CD4-positive, alpha-beta T cell treated with Interleukin-12 subunit alpha and Interleukin-12 subunit beta, for 1 hour (primary cell): ENCODE measurements at regions not wholly inside any gene's neighbourhood (a gene's known extent, or its start where the extent isn't known, plus 50 kb on each side); places are given as distances from the start of the nearest gene placed in this dataset.

ENCODE experiments used
- DNase-seq: peaks from one replicate; pipeline ENCODE4 v3.0.0-alpha.2; 2020

DNA sequence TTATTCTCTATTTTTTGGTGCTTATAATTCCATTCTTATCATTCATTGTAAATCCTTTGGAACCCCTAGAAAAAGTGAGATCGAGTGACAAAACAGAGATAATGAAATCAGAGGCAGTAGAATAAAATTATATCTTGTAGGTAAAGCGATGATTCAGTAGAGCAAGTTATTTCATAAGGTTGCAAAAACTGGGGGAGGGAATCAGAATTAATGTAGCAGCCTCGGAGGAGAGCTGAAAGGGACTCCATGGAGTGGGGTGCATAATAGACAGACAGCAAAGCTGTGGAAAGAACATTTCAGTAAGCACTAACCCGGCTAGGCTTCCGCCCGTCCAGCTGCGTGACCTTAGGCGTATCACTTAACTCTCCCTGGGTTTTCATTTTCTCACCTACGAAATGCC, 289.7 kb downstream of the EN1 start:
- no peak for DNase-seq

DNA sequence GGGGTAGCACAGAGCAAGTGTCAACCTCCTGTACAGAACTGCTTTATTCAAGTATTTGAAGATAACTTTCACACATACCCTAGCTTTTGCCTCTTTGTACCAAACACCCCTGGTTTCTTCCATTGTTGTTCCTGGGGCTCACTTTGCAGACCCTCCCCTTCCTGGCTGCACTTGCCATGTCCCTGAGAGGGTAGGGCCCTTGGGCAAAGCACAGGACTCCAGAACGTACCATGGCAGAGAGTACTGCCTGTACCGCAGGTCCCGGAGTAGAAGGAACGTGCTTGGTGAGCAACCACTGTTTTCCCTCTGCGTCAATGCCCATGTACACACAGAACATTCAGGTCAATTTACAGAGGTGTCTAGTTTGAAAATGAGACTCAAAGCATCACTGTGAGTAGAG, 290.4 kb downstream of the EN1 start:
- no peak for DNase-seq

DNA sequence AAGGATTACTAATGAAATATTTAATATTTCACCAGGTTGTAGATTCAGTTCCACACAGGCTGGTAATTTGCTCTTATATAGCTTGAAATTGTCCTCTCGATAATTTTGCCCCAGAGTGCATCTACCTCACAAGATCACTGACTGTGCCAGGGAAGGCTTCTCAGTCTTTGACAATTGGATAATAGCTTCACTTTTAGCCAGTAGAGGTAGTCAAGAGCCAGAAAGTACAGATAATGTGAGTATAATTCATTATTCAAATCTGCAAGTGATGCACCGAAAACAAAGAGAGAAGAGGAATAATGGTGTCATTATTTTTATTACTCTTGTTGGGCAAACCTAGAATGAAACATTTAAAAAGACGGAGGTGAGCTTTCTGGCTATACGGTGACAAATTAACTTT, 292.8 kb downstream of the EN1 start:
- no peak for DNase-seq

DNA sequence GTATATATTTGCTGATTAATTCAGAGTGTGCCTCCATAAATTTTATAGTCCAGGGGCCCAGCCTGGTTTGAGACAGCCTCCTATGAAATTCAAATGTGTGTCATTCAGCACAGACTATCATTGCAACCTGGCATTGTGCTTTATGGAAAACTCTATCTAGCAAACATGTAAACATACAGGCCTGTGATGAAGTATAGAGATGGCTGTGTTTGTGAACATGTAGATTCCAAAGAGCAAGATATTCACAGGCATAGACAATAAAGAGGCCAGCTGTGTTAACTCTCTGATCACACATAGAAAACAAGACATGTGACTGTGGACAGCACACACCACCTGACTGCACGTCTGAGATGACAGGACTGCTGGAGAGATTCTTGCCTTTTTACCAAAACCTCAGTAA, 297.9 kb downstream of the EN1 start:
- DNase-seq = no peak

DNA sequence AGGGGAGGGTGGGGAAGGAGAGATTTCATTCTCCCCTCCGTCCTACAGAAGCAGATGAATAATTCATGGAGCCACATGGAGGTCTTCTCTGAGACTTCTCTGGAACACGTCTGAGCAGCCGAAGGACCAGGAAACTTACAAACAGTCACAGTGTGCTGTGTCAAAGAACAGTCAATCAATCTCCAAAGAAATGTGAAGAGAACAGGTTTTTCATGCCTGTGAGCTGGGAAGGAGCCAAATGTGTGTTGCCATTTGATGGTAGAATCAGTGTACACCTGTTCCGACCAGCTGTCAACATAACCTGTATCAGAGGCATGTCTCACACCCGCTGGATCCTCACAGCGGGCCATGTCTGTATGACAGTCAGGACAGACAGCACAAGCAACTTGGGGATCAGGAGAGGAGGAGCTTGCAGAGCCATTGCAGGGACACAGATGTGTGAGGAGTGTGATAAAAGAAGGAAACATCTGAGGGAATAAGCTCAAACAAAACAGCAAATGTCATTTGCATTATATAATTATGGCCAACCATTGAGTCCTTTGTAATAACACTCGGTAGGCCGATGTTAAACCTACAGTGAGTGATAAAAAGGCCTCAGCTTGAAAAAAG, 298.5 kb downstream of the EN1 start:
- DNase-seq = no peak

DNA sequence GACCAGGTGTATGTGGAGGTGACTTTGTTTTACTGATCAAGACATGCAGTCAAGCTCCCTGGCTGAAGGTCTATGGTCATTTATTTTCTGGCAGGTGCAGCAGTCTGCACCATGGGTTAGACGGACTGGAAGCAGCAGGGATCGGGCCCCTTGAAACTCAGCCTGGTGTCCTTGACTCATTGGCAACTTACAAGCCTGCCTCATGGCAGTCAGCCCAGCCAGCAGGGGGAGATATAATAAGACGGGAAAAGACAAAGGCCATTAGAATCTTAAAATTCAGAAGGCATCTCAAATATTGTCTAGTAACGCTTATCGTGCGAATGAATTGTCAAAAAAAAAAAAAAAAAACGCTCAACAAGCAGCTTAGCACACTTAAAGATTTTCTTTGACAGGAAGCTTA, 308.2 kb downstream of the EN1 start:
- no peak for DNase-seq

DNA sequence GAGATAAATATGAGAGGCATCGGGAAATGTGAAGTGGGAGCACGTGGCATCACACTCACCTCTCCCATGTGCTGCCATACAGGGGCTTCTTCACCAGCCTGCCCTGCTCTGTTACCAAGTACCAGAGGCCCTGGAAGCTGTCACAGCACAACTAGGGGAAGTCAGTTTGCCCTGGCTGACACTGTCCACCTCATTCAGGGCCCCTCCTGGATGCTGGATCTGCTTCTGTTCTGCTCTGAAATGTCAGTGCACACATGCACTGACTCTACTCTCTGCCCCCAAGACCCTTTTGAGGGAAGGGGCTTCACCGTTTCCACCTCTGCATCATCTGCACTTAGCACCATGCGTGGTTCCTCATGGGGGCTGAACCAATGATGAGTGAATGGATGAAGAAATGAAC, 311.1 kb downstream of the EN1 start:
- no peak for DNase-seq

DNA sequence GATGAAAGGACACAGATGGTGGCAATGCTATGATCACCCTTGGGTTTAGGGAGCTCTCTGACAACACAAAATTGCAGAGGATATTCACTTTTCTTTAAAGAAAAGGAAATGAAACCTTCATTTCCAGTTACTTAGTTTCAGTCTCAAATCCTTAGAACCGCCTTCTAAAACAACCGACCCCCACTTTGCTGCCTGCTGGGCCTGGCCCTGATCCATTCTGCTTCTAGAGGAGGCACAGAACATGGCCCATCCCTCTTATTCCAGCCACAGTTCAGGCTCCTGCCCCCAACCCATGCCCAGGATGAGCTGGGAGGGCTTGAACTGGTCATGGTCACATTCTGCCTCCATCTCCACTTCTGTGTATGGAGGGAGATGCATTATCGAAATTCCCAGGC, 311.6 kb downstream of the EN1 start:
- DNase-seq = no peak

DNA sequence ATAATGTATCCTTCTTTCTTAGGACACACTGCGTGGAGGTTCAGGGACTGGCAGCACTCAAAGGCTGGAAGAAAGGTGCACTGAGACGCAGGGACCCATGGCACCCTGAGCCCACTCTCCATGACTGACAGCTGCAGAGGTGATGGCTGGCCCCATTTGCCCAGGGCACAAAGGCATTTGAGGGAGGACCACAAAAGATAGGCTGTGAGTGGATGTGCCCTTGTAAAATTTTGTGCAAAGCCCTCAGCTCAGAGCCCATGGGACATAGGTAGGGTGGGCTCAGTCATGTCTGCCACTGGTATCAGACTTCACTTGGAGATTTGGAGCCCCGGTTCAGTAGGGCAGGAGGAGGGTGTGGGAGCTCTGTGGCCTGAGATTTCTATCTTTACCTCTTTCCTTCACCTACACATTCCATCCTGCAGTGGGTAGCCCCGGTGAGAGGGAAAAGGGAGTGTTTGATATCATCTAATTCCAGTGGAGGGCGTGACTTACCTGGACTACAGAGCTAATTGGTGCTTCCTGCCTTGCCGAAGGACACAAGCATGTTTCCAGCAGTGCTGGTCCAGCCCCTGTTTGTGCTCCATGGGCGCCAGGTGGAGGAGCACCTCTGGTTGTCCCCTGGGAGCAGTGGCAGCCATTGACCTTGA, 312.2 kb downstream of the EN1 start:
- no peak for DNase-seq

DNA sequence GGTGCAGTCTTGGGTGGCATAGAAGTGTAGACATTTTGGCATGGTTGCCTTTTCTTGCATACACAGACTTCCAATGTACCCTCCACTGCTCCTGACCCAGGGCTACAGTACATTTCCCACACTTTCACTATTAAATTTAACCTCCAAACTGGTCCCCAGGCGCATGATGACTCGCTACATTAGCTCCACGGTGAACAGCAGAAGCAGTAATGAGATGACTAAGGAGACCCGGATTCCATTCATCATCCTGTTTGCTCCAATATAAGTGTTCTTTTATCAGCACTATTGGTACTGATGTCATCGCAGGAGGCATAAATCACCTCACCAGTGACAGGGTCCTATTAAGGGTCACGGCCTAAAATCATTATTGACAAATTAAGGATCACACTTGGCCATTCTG, 316.5 kb downstream of the EN1 start:
- no peak for DNase-seq

DNA sequence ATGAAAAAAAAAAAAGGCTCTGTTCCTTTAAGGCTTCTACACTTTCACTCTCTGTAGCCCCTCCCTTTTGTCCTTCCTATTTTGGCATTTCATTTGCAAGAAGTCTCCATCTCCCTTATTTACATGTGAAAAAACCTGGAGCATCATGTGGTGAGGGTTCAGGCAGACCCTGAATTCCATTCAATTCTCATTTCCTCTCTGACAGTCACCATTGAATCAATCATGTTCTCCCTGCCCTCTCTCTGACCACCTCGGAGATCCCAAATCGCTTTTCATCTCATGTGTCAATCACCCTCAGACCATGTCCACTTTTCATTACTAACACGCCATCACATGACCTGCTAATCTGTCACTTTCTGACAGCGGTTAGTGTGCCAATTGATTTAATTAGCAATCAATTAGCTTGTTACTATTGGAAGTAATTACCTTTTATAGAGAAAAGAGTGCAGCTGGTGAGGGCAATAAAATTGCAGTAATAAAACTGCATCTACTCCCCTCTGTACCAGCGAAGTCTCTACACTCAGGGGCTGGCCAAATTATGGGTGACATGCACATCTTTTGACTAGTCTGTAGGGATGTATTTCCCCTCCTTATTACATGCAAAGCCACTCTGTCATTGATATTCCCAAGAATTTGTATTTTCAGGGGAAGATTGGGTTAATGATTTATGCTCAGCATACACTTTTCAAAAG, 317.4 kb downstream of the EN1 start:
- no peak for DNase-seq

DNA sequence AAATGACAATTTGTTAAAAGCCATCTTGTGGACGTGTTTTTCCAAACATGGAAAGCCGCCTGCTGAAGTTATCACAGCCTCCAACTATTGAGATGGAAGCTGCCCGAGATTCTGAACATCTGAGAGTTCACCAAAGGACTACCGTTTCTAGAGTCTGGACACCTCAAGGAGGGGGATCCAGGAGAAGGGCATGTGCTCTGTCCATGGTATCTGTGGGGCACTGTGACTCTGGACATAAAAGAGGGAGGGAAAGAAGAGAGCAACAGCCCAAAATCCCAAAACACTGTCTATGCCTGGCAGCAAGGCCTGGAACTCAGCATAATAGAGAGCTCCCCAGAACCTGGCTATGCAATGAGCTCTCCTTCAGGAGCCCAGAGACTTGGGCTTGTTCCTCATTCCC, 319.9 kb downstream of the EN1 start:
- DNase-seq = no peak

DNA sequence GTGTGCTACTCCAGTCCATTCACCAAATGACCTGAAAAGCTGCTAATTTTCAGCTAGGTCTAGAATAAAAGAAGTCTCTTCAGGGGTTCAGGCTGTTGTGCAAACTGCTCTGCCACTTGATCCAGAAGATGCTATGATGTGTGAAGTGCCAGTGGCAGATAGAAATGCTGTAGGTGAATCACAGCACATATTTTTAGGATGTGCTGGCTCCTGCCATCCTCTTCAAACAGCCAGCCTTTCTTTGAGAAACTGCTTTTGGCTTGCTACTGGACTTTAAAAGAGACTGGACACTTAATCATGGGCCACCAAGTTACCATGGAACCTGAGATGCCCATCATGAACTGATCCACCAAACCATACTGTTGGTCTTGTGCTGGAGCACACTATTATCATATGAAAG, 322.1 kb downstream of the EN1 start:
- no peak for DNase-seq

DNA sequence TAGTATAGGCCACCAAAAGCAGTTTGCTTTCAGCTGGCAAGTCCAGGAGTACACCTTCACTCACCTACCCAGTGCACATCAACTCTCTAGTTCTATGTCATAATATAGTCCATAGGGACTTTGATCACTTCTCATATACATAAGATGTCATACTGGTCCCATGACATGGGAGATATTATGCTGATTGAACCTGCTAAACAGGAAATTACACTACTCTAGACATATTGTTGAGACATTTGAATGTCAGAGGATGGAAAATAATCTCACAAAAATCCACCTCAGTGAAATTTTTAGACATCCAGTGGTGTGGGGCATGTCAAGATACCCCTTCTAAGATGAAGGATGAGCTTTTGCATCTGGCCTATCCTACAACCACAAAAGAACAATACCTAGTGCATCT, 322.5 kb downstream of the EN1 start:
- no peak for DNase-seq

DNA sequence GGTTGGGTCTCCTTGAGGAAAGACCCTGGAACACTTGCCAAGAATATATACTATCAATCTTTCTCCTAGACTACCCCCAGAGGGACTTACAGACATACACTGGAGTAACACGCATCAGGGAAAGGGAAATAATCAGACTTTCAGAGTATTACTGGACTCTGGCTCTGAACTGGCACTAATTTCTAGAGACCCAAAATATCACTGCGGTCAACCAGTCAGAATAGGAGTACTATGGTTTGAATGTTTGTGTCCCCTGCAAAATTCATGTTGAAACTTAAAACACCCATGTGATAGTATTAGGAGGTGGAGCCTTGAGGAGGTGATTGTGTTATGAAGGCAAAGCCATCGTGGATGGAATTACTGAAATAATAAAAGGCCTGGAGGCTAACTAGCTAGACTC, 323.7 kb downstream of the EN1 start:
- no peak for DNase-seq

DNA sequence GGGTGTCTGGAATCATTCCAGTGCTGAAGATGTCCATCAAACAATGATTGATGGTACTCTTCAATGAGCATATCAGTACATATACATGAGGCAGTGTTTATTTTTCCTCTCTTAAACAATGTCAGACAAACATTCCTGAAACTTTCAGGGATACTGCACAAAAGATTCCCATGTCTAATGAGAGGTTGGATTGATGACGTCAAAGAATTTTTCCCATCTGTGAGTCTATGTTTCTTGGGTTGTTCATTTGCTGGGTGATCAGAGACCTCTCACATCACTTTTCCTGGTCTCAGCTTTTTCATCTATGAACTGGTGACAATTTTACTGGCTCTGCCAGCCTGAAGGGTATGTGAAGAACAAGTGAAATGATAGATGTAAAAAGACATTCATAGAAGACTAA, 325.5 kb downstream of the EN1 start:
- no peak for DNase-seq

DNA sequence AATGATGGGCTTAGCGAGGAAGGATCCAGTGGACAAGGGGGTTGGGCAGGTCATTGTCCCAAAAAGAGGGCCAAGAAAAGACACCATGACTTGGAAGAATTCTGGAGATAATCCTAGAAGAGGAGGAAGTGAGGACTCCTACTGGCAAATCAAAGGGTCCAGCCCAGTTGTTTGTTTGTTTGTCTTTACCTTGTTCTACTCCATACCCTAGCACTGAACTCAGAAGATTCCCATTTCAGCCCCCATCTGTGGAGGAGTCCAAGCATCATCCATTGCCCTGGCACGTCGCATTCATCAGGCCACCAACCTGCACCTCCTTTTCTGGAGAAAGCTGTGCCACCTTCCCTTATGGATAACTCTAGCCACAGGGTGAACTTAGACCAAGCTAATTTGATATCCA, 326.2 kb downstream of the EN1 start:
- no peak for DNase-seq

DNA sequence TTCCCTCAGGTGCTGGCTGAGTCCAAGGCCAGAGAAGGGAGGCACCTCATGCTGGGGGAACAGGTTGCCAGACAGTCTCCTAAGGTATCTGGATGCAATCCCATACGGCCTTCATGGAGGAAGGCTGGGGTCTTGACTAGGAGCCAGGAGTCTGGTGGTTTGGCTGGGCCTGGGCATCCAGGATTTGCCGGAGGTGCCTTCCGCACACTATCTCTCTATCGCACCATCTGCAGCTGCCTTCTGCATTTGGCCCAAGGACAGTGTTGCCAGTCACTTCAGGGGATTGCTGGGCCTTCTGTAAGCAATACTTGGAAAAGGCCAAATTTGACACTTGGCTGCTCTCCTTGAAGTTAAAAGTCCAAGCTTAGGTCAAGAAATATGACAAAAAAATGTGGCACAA, 327.2 kb downstream of the EN1 start:
- DNase-seq = no peak

DNA sequence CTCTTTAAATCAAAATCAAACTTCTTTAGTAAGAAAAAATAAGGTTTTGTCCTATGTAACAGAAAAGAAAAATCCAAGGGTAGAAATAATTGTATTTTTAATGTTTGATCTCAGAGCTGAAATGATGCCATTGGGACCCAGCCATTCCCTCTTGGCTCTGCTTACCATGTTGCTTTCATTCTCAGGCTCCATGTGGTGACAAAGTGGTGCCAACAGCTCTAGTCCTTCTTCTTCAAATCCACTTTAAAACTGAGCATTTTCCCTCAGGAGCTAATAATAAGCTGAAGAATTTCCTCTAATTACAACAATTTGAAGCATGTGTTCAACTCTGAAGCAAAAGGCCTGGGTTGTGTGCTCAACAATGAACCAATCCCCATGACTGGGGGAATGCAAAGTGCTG, 327.9 kb downstream of the EN1 start:
- no peak for DNase-seq

DNA sequence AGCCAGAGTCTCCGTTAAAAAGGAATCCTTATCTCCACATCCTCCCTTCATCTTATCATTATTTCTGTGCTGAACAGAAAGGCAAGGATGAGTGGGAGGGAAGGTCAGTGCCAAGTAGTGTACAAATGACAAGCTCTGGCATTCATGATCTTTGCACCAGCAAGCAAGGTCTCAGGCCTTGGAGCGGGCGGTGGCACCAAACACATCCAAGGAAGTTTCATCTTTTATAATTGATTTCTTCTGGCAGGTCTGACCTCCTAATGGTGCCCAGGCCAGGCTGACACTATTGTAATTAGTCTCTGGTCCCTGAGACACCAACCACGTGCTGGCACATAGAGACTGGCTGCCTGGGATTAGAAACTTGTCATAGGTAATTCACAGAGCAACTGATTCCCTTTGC, 336.6 kb downstream of the EN1 start:
- no peak for DNase-seq

DNA sequence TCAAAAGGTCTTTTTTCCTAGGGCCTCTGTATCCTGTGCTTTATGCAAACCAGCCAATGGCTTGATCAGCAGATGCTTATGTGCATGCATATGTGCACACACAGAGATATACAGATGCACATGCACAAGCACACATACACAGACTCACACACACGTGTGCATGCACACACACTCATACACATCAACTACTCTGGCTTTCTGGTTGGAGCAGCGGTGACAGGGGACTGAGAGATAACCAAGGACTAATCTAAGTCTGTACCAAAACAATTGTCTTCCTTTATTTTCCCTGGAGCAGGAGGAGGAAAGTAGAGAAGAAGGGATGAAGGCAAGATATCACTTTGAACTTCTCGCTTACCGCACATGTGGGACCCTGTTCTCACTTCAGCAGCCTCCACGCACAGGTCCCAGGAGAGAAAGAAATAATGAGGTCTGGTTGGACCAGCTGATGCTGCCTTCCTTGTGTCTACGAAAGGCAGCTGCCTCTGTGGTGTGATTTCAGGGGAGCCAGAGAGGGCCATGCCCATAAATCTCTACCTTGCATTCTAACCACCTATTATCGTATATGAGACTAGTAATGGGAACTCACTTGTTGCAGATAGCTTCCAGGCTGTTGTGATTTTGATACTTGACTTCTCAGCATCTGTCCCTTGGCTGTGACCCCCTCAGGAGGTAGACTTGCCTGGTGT, 338.0 kb downstream of the EN1 start:
- no peak for DNase-seq

DNA sequence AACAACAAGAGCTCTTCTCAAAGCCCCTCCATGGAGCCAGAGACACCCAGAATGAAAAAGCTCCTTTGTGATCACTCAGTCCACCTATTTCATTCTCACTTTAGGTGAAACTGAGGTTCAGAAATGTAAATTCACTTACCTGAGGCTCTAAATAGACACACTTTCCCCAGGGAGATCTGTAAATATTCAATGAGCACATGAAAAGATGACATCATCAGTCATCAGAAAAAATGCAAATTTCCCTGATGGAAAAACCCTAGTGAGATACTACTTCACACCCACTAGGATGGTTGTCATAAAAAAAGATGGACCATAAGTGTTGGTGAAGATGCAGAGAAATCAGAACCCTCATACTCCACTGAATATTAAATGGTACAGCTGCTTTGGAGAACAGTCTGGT, 339.2 kb downstream of the EN1 start:
- DNase-seq = no peak

DNA sequence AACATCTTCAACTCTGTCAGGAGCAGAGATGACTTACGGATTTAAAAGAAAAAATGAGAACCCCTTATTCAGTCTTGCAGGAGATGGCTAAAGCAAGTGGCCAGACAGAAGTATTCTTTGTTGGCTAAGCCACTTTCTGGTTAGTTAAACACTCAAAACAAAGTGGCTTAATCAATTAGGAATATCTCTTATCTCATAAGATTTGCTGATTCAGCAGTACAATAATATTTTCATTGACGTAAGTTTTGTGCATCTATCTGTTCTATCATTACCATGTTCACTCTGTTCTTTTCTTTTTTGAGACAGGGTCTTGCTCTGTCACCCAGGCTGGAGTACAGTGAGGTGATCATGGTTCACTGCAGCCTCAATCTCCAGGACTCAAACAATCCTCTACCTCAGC, 342.0 kb downstream of the EN1 start:
- no peak for DNase-seq

DNA sequence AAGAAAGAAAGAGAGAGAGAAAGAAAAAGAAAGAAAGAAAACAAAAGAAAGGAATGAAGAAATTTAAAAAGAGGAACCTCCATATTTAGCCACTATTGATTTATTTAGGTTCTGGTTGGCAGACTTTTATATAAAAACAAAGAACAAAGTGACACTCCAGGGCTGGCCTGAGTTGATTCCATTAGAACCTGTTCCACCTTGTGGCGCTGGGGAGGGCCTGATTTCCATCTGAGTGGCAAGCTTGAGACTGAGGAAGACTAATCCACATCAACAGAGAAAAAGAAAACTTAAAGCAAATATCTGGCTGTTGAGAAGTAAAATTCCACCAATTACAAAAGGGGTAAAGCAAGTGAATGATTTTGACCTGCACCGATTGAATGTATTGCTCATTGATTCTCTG, 345.3 kb downstream of the EN1 start:
- no peak for DNase-seq
